Activated naive CD4-positive, alpha-beta T cell treated with anti-CD3 and anti-CD28 coated beads, Interleukin-2, amount 50 U/mL, for 24 hours (primary cell): ENCODE measurements at regions not wholly inside any gene's neighbourhood (a gene's known extent, or its start where the extent isn't known, plus 50 kb on each side); places are given as distances from the start of the nearest gene placed in this dataset.
"Not testable (repeated sequence)": the region's sequence is repeated elsewhere in the genome, so short reads cannot be mapped to it uniquely, and the experiment has no call there.

ENCODE experiments used
- H3K27ac Mint-ChIP-seq: one replicate; pipeline ENCODE4 v1.8.0; 2021; ENCODE audit warnings: mild to moderate bottlenecking, mixed read lengths
- H3K27me3 Mint-ChIP-seq: one replicate; pipeline ENCODE4 v1.8.0; 2021; ENCODE audit warnings: mixed read lengths
- H3K36me3 Mint-ChIP-seq: one replicate; pipeline ENCODE4 v1.8.0; 2021; ENCODE audit warnings: mixed read lengths
- H3K4me1 Mint-ChIP-seq: one replicate; pipeline ENCODE4 v1.8.0; 2021; ENCODE audit warnings: mixed read lengths
- H3K4me3 Mint-ChIP-seq: one replicate; pipeline ENCODE4 v1.8.0; 2021; ENCODE audit warnings: mild to moderate bottlenecking, mixed read lengths
- H3K9me3 Mint-ChIP-seq: one replicate; pipeline ENCODE4 v1.8.0; 2021; ENCODE audit warnings: mixed read lengths

DNA sequence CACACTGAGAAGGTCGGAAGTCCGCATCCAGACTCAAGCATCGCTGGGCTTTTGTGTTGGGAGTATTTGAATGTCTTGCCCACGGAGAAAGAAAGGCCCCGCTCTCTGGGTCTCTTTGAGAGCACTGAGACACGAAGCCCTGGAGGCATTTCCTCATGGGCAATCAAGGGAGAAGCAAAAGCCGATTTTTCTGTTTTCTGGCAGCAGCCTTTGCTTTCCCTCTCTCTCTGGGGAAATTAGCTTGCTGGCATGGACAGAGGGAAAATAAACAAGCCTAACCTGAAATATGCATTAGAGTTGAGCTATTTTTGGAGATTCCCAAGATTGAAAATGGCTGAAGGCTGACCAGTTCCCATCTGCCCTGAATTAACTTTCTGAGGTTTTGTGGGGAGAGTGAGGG lies 238.7 kb downstream of the HAPSTR1 start:
- Mint-ChIP-seq H3K27ac (no peak overlapping the region), H3K27me3 (peaks cover 2% of the 10 kb centered on the region), H3K4me3 (no peak overlapping the region), H3K9me3 (no peaks in the 10 kb centered on the region), H3K36me3 (no peaks in the 10 kb centered on the region), H3K4me1 (no peaks in the 10 kb centered on the region)

DNA sequence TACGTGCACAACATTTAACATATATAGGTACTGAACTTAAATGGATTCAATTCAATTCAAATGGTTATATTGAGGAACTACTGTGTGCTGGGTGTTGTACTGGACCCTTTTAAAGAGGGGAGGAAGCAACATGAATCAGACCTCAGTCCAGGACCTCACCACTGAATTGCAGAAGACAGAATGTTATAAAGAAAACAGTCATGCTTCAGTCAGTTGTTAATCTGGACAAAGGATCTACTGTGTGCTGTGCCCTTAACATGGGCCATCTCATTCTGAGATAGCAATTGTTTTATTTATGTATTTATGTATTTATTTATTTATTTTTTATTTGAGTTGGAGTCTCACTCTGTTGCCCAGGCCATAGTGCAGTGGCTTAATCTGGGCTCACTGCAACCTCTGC lies 240.1 kb downstream of the HAPSTR1 start:
- Mint-ChIP-seq H3K36me3 (no peaks in the 10 kb centered on the region), H3K27me3 (peaks cover 2% of the 10 kb centered on the region), H3K4me1 (no peaks in the 10 kb centered on the region), H3K27ac (no peak overlapping the region), H3K4me3 (no peak overlapping the region), H3K9me3 (no peaks in the 10 kb centered on the region)

DNA sequence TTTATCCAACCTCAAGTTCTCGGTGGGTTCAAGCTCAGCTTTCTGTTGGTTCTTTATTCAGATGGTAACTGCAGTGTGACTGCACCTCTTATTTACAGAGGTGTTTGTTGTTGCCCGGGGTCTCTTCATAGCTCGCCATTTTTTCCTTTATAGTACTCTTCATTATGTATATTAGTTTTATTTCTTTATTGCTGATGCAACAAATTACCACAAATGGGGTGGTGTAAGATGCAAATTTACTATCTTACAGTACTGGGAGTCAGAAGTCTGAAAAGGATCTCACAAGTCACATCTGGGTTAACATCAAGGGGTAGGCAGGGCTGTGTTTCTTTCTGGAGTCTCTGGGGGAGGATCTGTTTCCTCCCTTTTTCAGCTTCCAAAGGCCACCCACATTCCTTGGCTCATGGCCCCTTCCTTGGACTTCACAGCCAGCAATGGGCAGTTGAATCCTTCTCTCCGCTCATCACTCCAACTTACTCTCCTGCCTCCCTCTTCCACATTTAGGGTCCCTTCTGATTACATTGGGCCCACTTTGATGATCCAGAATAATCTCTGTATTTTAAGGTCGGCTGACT lies 241.2 kb downstream of the HAPSTR1 start:
- Mint-ChIP-seq H3K27me3 (peaks cover 2% of the 10 kb centered on the region), H3K4me3 (no peak overlapping the region), H3K9me3 (no peaks in the 10 kb centered on the region), H3K4me1 (no peaks in the 10 kb centered on the region), H3K36me3 (no peaks in the 10 kb centered on the region), H3K27ac (no peak overlapping the region)

DNA sequence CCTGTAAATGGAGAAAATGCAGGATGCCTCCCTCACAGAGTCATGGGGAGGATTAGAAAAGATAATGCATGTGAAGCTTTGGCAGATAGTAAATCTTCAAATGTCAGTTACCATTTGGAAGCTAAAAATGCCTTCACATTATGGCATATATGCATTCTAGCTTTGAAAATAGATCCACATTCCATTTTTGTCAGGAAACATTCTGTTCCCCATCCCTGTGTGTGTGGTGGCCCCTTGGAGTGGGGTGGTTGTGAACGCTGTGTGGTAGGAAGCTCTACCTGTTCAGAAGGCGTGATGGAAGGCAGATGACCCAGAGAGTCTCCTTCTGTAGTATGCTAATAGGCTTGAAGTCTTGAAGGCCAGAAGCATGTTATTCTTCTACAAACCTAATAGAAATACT lies 242.0 kb downstream of the HAPSTR1 start:
- Mint-ChIP-seq H3K4me1 (no peaks in the 10 kb centered on the region), H3K4me3 (no peak overlapping the region), H3K27me3 (peaks cover 3% of the 10 kb centered on the region), H3K27ac (no peak overlapping the region), H3K9me3 (no peaks in the 10 kb centered on the region), H3K36me3 (no peaks in the 10 kb centered on the region)

DNA sequence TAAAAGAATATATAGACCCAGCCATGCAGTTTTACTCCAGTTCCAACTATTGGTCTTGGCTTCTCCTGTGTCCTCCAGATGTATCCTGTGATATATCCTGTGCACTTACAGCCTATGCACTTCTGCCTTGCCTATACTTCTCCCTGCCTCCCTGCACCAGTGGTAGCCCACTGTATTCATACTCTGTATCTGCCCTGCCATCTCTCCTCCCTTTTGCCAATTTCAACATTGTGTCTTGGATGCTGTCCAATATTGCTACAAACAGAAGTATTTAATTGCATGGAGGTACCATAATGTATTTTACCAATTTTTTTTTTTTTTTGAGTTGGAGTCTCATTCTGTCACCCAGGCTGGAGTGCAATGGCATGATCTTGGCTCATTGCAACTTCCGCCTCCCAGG lies 242.7 kb downstream of the HAPSTR1 start:
- Mint-ChIP-seq H3K27ac (no peak overlapping the region), H3K27me3 (peaks cover 3% of the 10 kb centered on the region), H3K36me3 (no peaks in the 10 kb centered on the region), H3K4me3 (no peak overlapping the region), H3K4me1 (no peaks in the 10 kb centered on the region), H3K9me3 (no peaks in the 10 kb centered on the region)

DNA sequence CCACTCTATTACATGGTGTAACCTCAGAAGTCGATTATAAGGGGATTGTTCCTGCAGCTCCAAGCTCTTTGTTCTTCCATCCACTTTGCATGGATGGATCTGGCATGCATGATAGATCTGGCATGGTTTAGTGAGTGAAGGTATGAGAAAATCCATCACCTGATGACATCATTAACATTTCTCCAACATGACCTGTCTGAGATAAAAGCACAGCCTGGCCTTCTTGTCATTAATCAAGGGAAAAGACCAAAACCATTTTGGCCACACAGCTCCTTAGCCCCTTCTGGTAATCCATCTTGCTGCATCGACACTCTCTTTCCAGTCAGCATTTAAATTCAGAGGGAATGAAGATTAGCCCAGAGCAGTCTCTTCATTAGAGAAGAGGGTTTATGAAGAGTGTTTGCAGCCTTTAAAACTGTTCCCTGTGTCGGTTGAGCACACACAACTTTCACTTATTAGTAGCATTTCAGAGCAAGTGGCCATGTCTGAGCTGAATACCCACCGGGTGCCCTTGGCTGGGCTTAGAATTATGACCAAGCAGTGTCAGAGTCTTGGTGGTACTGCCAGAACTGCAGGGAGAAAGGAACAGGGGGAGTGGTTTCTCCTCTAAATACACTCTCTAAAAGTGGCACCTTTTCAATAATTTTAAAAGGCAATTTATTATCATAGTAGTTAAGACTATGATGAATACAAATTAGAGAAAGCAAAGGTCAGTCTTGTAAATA lies 246.0 kb downstream of the HAPSTR1 start:
- no peaks in the 10 kb centered on the region for H3K9me3 Mint-ChIP-seq
- no peak overlapping the region for H3K4me3 Mint-ChIP-seq
- peaks cover 3% of the 10 kb centered on the region for H3K27me3 Mint-ChIP-seq
- H3K36me3 Mint-ChIP-seq: no peaks in the 10 kb centered on the region
- H3K27ac Mint-ChIP-seq: no peak overlapping the region
- no peaks in the 10 kb centered on the region for H3K4me1 Mint-ChIP-seq

DNA sequence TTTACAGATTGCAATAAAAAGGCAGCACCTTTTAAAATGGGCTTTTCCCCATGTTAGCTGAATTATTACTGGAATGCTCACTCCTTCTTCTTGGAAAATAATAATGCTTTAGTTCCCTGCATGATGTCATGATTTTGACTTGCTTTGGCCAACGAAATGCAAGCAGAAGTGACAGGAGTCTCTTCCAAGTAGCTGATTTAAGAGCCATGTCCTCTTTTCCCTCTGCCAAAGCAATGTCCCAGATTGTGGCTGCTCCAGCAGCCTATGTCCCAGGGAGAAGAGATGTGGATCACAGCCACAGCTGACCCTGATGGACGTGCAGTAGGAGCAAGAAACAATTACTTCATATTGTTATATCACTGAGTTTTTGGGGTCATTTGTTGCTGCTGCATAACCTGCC lies 246.6 kb downstream of the HAPSTR1 start:
- Mint-ChIP-seq H3K9me3 (no peaks in the 10 kb centered on the region), H3K27me3 (peaks cover 2% of the 10 kb centered on the region), H3K36me3 (no peaks in the 10 kb centered on the region), H3K4me3 (no peak overlapping the region), H3K4me1 (no peaks in the 10 kb centered on the region), H3K27ac (no peak overlapping the region)

DNA sequence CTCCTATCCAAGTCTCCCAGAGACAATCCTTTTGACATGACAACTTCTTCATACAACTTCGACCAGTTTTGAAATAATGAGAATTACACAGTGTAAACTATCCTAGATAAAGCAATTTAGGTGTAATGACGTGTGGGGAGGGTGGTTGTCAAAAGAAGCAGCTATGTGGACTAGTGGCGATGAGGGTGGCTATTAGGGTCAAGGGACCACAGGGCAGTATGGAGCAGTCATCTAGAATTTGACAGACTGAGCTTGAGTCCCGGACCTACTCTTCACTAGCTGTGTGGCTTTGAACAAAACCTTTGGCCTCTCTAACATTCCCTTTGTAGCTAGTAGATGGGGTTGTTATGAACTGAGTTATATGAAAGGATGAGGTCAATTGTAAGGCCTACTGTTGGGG lies 247.1 kb downstream of the HAPSTR1 start:
- no peaks in the 10 kb centered on the region for H3K9me3 Mint-ChIP-seq
- no peaks in the 10 kb centered on the region for H3K36me3 Mint-ChIP-seq
- no peaks in the 10 kb centered on the region for H3K4me1 Mint-ChIP-seq
- no peak overlapping the region for H3K27ac Mint-ChIP-seq
- H3K27me3 Mint-ChIP-seq: peaks cover 1% of the 10 kb centered on the region
- no peak overlapping the region for H3K4me3 Mint-ChIP-seq

DNA sequence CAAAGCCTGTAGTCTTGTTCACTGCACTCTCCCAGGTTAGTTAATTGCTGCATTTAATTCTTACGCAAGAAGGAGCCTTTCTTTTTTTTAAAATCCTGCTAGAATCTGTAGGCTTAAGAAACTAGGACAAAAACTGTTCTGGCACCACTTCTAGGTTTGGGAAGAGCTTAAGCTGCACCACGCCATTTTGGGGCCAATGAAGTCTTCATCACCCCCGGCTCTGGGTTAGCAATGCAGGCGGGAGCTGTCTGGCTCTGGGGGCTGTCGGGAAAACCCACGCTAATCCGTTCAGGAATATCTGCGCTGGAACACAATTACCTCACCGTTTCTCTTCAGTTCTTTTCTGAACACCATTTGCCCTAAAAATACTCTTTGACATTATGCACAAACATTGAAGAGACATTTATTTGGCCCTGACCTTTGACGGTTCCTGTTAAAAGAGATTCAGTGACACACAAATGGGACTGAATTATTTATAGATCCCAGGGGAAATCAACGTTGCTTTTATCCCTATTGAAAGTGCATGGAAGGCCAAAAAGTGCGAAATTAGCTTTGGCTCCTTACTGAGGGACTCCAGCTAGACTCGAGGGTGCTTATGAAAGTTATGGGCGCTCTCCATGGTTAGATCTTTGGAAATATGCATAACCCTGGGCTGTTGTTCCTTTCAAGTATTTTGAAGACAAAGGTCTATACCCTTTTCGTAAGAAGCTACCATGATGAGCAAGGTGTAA lies 249.2 kb downstream of the HAPSTR1 start:
- Mint-ChIP-seq H3K4me3 (no peak overlapping the region), H3K4me1 (no peaks in the 10 kb centered on the region), H3K27me3 (peaks cover 1% of the 10 kb centered on the region), H3K9me3 (no peaks in the 10 kb centered on the region), H3K27ac (no peak overlapping the region), H3K36me3 (no peaks in the 10 kb centered on the region)

DNA sequence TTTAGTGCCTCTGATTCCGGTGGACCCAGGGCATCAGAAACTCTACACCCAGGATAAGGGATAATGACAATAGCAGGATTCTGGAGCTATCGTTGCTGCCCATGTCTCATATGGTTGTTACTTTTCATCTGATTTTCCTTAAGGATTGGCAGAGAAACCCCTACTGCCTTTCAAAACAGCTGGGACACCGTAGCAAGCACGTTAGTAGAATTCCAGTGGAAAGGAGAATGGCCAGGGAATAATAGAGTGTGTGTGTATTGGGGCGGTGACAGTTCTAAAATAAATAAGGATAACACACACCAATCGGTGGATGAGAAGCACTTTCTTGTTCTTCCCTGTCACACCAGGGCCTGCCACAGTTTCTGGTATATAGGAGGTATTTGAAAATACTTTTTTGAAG lies 251.8 kb downstream of the HAPSTR1 start:
- H3K4me1 Mint-ChIP-seq: no peaks in the 10 kb centered on the region
- H3K27me3 Mint-ChIP-seq: no peaks in the 10 kb centered on the region
- H3K27ac Mint-ChIP-seq: no peak overlapping the region
- H3K9me3 Mint-ChIP-seq: no peaks in the 10 kb centered on the region
- H3K4me3 Mint-ChIP-seq: no peak overlapping the region
- H3K36me3 Mint-ChIP-seq: no peaks in the 10 kb centered on the region

DNA sequence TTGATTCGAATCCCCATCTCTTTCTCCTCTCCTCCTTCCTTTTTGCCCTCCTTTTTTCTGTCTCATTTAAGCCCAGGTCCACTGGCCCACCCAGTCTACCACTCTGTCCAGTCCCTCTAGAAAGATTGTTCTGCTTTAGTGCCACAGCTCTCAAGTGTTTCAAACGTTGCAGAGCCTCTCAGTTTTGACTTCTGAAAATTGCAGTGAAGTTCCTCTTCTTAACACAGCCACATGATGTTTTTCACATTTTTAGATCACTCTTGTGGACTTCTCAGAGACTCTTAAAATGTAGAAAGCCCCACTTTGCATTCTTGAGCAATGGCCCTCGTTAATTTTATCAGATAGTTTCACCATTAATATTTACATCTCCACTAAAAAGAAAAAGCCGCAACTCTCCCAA lies 253.1 kb downstream of the HAPSTR1 start:
- Mint-ChIP-seq H3K27me3 (no peaks in the 10 kb centered on the region), H3K27ac (no peak overlapping the region), H3K4me3 (no peak overlapping the region), H3K4me1 (no peaks in the 10 kb centered on the region), H3K9me3 (no peaks in the 10 kb centered on the region), H3K36me3 (peaks cover 2% of the 10 kb centered on the region)

DNA sequence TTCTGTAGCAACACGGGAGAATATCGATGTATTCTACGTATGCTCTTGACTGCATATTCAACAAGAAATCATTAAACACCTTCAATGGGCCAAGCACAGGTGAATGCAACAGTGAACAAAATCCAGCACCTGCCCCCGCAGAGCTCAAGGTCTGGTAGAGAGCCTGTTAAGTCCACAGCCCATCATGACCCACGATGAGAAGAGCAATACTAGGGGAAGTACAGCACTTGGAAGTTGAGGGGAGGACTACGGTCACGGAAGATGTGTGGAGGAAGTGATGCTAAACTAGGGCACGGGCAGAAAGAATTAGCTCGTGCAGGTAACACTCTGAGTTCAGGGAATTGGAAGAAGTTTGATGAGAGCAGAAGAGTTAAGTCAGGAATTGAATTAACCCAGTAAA lies 253.6 kb downstream of the HAPSTR1 start:
- peaks cover 2% of the 10 kb centered on the region for H3K36me3 Mint-ChIP-seq
- H3K27ac Mint-ChIP-seq: no peak overlapping the region
- H3K27me3 Mint-ChIP-seq: no peaks in the 10 kb centered on the region
- no peak overlapping the region for H3K4me3 Mint-ChIP-seq
- no peaks in the 10 kb centered on the region for H3K9me3 Mint-ChIP-seq
- H3K4me1 Mint-ChIP-seq: no peaks in the 10 kb centered on the region

DNA sequence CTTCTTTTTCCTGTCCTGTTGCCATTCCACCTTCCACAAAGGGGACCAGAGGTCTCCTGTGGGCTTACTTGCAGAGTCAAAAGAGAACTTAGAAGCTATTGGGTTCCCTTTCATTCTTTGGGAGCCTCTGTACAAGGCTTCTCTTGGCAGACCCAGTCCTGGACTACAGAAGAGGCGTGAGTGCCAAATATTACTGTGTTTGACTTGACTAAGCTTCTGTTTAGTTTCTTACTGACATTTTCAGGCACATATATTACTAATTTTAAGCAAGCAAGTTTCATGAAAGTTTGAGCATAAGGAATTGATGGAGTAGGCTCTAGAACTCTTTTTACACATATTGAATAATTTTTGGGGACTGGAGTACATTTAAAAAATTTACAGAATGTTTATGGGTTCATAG lies 254.4 kb downstream of the HAPSTR1 start:
- Mint-ChIP-seq H3K4me3 (no peak overlapping the region), H3K27ac (no peak overlapping the region), H3K27me3 (no peaks in the 10 kb centered on the region), H3K36me3 (peaks cover 2% of the 10 kb centered on the region), H3K4me1 (no peaks in the 10 kb centered on the region), H3K9me3 (no peaks in the 10 kb centered on the region)

DNA sequence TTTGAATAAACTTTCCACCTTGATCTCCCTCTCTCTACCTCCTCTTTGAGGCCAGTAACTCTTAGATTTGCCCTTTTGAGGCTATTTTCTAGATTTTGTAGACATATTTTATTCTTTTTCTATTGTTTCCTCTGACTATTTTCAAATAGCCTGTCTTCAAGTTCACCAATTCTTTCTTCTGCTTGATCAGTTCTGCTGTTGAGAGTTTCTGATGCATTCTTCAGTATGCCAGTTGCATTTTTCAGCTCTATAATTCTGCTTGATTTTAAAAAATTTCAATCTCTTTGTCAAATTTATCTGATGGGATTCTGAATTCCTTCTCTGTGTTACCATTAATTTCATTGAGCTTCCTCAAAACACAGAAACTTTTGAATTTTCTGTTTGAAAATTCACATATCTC lies 257.5 kb downstream of the HAPSTR1 start:
- no peaks in the 10 kb centered on the region for H3K27me3 Mint-ChIP-seq
- no peaks in the 10 kb centered on the region for H3K9me3 Mint-ChIP-seq
- H3K4me1 Mint-ChIP-seq: no peaks in the 10 kb centered on the region
- H3K36me3 Mint-ChIP-seq: peaks cover 2% of the 10 kb centered on the region
- H3K27ac Mint-ChIP-seq: no peak overlapping the region
- H3K4me3 Mint-ChIP-seq: no peak overlapping the region

DNA sequence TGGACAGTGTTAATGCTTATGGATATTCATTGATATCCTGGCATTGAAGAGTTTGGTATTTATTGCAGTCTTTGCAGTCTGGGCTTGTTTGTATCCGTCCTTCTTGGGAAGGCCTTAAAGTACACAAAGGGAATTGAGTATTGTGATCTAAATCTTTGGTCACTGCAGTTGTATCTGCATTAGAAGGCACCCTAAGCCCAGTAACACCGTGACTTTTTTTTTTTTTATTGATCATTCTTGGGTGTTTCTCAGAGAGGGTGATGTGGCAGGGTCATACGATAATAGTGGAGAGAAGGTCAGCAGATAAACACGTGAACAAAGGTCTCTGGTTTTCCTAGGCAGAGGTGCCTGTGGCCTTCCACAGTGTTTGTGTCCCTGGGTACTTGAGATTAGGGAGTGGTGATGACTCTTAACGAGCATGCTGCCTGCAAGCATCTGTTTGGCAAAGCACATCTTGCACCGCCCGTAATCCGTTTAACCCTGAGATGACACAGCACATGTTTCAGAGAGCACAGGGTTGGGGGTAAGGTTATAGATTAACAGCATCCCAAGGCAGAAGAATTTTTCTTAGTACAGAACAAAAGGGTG lies 258.0 kb downstream of the HAPSTR1 start:
- H3K4me1 Mint-ChIP-seq, H3K4me3 Mint-ChIP-seq: not testable (repeated sequence)

DNA sequence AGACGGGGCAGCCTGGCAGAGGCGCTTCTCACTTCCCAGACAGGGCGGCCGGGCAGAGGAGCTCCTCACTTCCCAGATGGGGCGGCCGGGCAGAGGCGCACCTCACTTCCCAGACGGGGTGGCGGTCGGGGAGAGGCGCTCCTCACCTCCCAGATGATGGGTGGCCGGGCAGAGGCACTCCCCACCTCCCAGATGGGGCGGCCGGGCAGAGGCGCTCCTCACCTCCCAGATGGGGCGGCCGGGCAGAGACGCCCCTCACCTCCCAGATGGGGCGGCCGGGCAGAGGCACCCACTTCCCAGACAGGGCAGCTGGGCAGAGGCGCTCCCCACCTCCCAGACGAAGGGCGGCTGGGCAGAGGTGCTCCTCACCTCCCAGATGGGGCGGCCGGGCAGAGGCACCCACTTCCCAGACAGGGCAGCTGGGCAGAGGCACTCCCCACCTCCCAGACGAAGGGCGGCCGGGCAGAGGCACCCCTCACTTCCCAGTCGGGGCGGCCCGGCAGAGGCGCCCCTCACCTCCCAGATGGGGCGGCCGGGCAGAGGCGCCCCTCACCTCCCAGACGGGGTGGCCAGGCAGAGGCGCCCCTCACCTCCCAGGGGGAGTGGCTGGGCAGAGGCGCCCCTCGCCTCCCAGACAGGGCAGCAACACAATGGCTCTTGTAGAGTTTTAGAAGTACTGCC lies 258.8 kb downstream of the HAPSTR1 start:
- H3K27me3 Mint-ChIP-seq, H3K36me3 Mint-ChIP-seq, H3K4me1 Mint-ChIP-seq, H3K27ac Mint-ChIP-seq, H3K9me3 Mint-ChIP-seq, H3K4me3 Mint-ChIP-seq: not testable (repeated sequence)

More for the DNA sequence above, 258.0 kb downstream of the HAPSTR1 start:
- not testable (repeated sequence) for H3K36me3 Mint-ChIP-seq, H3K9me3 Mint-ChIP-seq, H3K27ac Mint-ChIP-seq, H3K27me3 Mint-ChIP-seq
